CD14-positive monocyte (primary cell): ENCODE measurements at regions not wholly inside any gene's neighbourhood (a gene's known extent, or its start where the extent isn't known, plus 50 kb on each side); places are given as distances from the start of the nearest gene placed in this dataset.

Source experiments
- DNase-seq, 3 donors: peaks; one replicate each; pipeline ENCODE4 v3.0.0-alpha.2; 2011 to 2022
- H2AFZ ChIP-seq: 2 replicates; pipeline ENCODE4 v1.6.0; 2012; ENCODE audit warnings: mild to moderate bottlenecking, low read depth, low read length, inconsistent platforms; ENCODE audit not compliant: insufficient read depth, poor library complexity, severe bottlenecking
- H3K27ac ChIP-seq, 2 donors: 1 replicate in 1 of 2; 2 replicates in 1 of 2; pipeline ENCODE4 v1.5.1; 2012 to 2013; ENCODE audit warnings: low read length in 2 of 2, control low read depth in 1 of 2, inconsistent platforms in 1 of 2, low read depth in 1 of 2, mild to moderate bottlenecking in 1 of 2
- H3K27me3 ChIP-seq, 2 donors: one replicate each; pipeline versions ENCODE4 v1.6.0 to v1.6.1; 2011 to 2013; ENCODE audit warnings: low read length in 2 of 2; ENCODE audit not compliant: control insufficient read depth in 2 of 2, insufficient read depth in 2 of 2
- H3K36me3 ChIP-seq, 2 donors: replicated peaks in 1 of 2; 1 replicate in 1 of 2; 2 replicates in 1 of 2; pipeline versions ENCODE4 v1.5.1 to v1.6.1; 2012 to 2013; ENCODE audit warnings: low read length in 2 of 2, control low read depth in 1 of 2, inconsistent platforms in 1 of 2, mild to moderate bottlenecking in 1 of 2; ENCODE audit not compliant: insufficient read depth in 2 of 2, control insufficient read depth in 1 of 2
- H3K4me1 ChIP-seq, 2 donors: 1 replicate in 1 of 2; 2 replicates in 1 of 2; pipeline versions ENCODE4 v1.5.1 to v1.6.1; 2012 to 2013; ENCODE audit warnings: low read length in 2 of 2, control low read depth in 1 of 2, inconsistent platforms in 1 of 2, mild to moderate bottlenecking in 1 of 2, moderate library complexity in 1 of 2; ENCODE audit not compliant: insufficient read depth in 2 of 2, control insufficient read depth in 1 of 2
- H3K4me2 ChIP-seq: replicated peaks from 2 replicates; pipeline ENCODE3; 2012; ENCODE audit warnings: low read length, moderate library complexity, mild to moderate bottlenecking; ENCODE audit not compliant: poor library complexity, severe bottlenecking; ENCODE audit errors: extremely low read depth
- H3K4me3 ChIP-seq, 3 experiments: fragments of 200-600 bp in 1 of 3; sonication (generic) in 1 of 3; replicated peaks in 1 of 3; 1 replicate in 2 of 3; 2 replicates in 1 of 3; pipeline ENCODE4 v1.5.1; 2011 to 2013; ENCODE audit warnings: low read length in 3 of 3, mild to moderate bottlenecking in 3 of 3, control low read depth in 2 of 3, low read depth in 2 of 3, inconsistent platforms in 1 of 3, moderate library complexity in 1 of 3
- H3K79me2 ChIP-seq: 2 replicates; pipeline ENCODE4 v1.6.0; 2012; ENCODE audit warnings: mild to moderate bottlenecking, control low read depth, inconsistent platforms, low read length, moderate library complexity; ENCODE audit not compliant: insufficient read depth
- H3K9ac ChIP-seq: 2 replicates; pipeline ENCODE4 v1.6.0; 2017; ENCODE audit warnings: low read length, mild to moderate bottlenecking; ENCODE audit not compliant: insufficient read depth, poor library complexity, severe bottlenecking
- H3K9me3 ChIP-seq, 2 donors: replicated peaks in 1 of 2; 1 replicate in 1 of 2; 2 replicates in 1 of 2; pipeline versions ENCODE4 v1.5.1 to v1.6.1; 2012 to 2013; ENCODE audit warnings: low read length in 2 of 2, control low read depth in 1 of 2; ENCODE audit not compliant: control insufficient read depth in 1 of 2, insufficient read depth in 1 of 2
- H4K20me1 ChIP-seq: 2 replicates; pipeline ENCODE4 v1.6.0; 2012; ENCODE audit warnings: mild to moderate bottlenecking, low read length, control low read depth, moderate library complexity; ENCODE audit not compliant: insufficient read depth
- H3K27ac Mint-ChIP-seq, 7 donors: one replicate each; pipeline ENCODE4 v1.8.0; 2020; ENCODE audit warnings: mild to moderate bottlenecking in 7 of 7, mixed read lengths in 7 of 7, moderate library complexity in 6 of 7, inconsistent platforms in 2 of 7
- H3K27me3 Mint-ChIP-seq, 3 donors: one replicate each; pipeline ENCODE4 v1.8.0; 2021 to 2022; ENCODE audit warnings: low read depth in 3 of 3, mild to moderate bottlenecking in 3 of 3, mixed read lengths in 3 of 3, moderate library complexity in 3 of 3, inconsistent platforms in 1 of 3
- H3K36me3 Mint-ChIP-seq, 2 donors: one replicate each; pipeline ENCODE4 v1.8.0; 2020; ENCODE audit warnings: mixed read lengths in 2 of 2, inconsistent platforms in 1 of 2, mild to moderate bottlenecking in 1 of 2
- H3K4me1 Mint-ChIP-seq: one replicate; pipeline ENCODE4 v1.8.0; 2020; ENCODE audit warnings: mild to moderate bottlenecking, mixed read lengths
- H3K4me3 Mint-ChIP-seq, 2 donors: one replicate each; pipeline ENCODE4 v1.8.0; 2020; ENCODE audit warnings: mild to moderate bottlenecking in 2 of 2, mixed read lengths in 2 of 2, moderate library complexity in 1 of 2
- H3K9me3 Mint-ChIP-seq, 7 donors: one replicate each; pipeline ENCODE4 v1.8.0; 2020 to 2022; ENCODE audit warnings: mixed read lengths in 7 of 7, mild to moderate bottlenecking in 6 of 7, moderate library complexity in 6 of 7, inconsistent platforms in 2 of 7
- CTCF ChIP-seq: fragments of 200-600 bp; IDR thresholded peaks from one replicate; pipeline ENCODE4 v1.8.0; 2022; ENCODE audit warnings: antibody characterized with exemption, mild to moderate bottlenecking
- WGBS: methylation state at CpG from one replicate; pipeline ENCODE4 v1.1.5; 2013; ENCODE audit warnings: missing lambda C conversion rate; ENCODE audit not compliant: insufficient coverage; 5-methylcytosine and 5-hydroxymethylcytosine counted together
- intact Hi-C, 2 donors: fragments of 100-400 bp; cut with micrococcal nuclease; formaldehyde crosslinking; loops; one replicate each; pipeline versions ENCODE4 v1.15.0 to v1.15.1; 2023

DNA sequence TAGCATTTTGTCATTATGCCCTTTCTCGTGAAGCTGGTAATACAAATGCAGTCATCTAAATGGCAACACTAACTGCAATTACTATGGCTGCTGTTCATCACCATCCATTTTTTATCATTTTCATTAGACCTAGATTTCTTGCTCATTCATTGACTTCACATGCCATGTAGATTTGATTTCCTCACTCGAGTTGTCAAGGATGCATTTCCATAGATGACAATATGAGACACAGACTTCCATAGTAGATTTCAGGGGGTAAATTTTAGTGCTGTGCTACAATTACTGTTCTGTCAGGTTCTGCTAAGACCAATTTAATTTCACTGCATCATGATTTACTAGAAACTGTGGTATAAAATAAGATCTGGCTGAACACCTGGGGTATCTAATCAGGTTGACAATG is 589.2 kb downstream of the SEMA5A start:
- H3K9me3 ChIP-seq, result no peaks in the 10 kb centered on the region
- no peak overlapping the region for H3K4me2 ChIP-seq
- no peaks in the 10 kb centered on the region for H4K20me1 ChIP-seq
- no peak overlapping the region for H3K4me3 ChIP-seq
- no peak overlapping the region for H3K9ac ChIP-seq
- no peak overlapping the region for H3K27ac ChIP-seq
- Mint-ChIP-seq H3K4me3 (no peak overlapping the region), H3K27ac (no peak overlapping the region), H3K36me3 (no peaks in the 10 kb centered on the region), H3K4me1 (no peaks in the 10 kb centered on the region), H3K9me3 (no peaks in the 10 kb centered on the region), H3K27me3 (no peaks in the 10 kb centered on the region)
- H3K36me3 ChIP-seq, result no peaks in the 10 kb centered on the region
- WGBS, result no CpG with 5 or more reads among the region's 2 CpGs
- H3K27me3 ChIP-seq, result no peaks in the 10 kb centered on the region
- H3K4me1 ChIP-seq, result no peaks in the 10 kb centered on the region
- no peak for TF ChIP-seq CTCF
- intact Hi-C loops, result no loop called here
- H2AFZ ChIP-seq, result no peak overlapping the region
- no peak for DNase-seq
- no peaks in the 10 kb centered on the region for H3K79me2 ChIP-seq

- no peak for TF ChIP-seq CTCF
- no peak overlapping the region for H3K27ac ChIP-seq
- no CpG with 5 or more reads among the region's 5 CpGs for WGBS
- no peak overlapping the region for H3K4me3 ChIP-seq
- DNase-seq, result no peak
- H3K9ac ChIP-seq, result no peak overlapping the region
- H3K4me1 Mint-ChIP-seq, result no peaks in the 10 kb centered on the region
- no peak overlapping the region for H3K4me3 Mint-ChIP-seq
- intact Hi-C loops, result no loop called here
- H3K27me3 Mint-ChIP-seq, result no peaks in the 10 kb centered on the region
- no peaks in the 10 kb centered on the region for H3K27me3 ChIP-seq
- H3K9me3 Mint-ChIP-seq, result no peaks in the 10 kb centered on the region
- H3K4me2 ChIP-seq, result no peak overlapping the region
- no peaks in the 10 kb centered on the region for H3K36me3 ChIP-seq
- no peaks in the 10 kb centered on the region for H4K20me1 ChIP-seq
- H3K27ac Mint-ChIP-seq, result no peak overlapping the region
- H3K4me1 ChIP-seq, result no peaks in the 10 kb centered on the region
- no peaks in the 10 kb centered on the region for H3K36me3 Mint-ChIP-seq
- no peaks in the 10 kb centered on the region for H3K79me2 ChIP-seq
- H2AFZ ChIP-seq, result no peak overlapping the region
- H3K9me3 ChIP-seq, result no peaks in the 10 kb centered on the region
Observed at GRCh38 chr5:8958602-8959001, 587.3 kb downstream of the SEMA5A start.
